Astrocyte (in vitro differentiated cells and primary cell): ENCODE measurements at regions not wholly inside any gene's neighbourhood (a gene's known extent, or its start where the extent isn't known, plus 50 kb on each side); places are given as distances from the start of the nearest gene placed in this dataset.

Experiments used
- DNase-seq: peaks from one replicate; pipeline ENCODE4 v3.0.0-alpha.2; 2010; ENCODE audit warnings: low read depth
- FAIRE-seq: peaks from 2 replicates; lab custom pipeline; 2011; peaks lifted over from hg19 to GRCh38; lab: Jason Lieb, UNC
- H2AFZ ChIP-seq: 2 replicates; pipeline ENCODE4 v1.6.0; 2012; ENCODE audit warnings: low read depth, low read length, inconsistent platforms
- H3K27ac ChIP-seq: 2 replicates; pipeline ENCODE4 v1.5.1; 2011; ENCODE audit warnings: low read depth, low read length, inconsistent platforms
- H3K27me3 ChIP-seq: 2 replicates; pipeline ENCODE4 v1.6.0; 2011; ENCODE audit warnings: low read length, inconsistent platforms; ENCODE audit not compliant: insufficient read depth
- H3K36me3 ChIP-seq: 2 replicates; pipeline ENCODE4 v1.5.1; 2011; ENCODE audit warnings: low read length, inconsistent platforms; ENCODE audit not compliant: insufficient read depth
- H3K4me1 ChIP-seq: 2 replicates; pipeline ENCODE4 v1.5.1; 2011; ENCODE audit warnings: low read length, inconsistent platforms; ENCODE audit not compliant: insufficient read depth
- H3K4me2 ChIP-seq: 2 replicates; pipeline ENCODE4 v1.6.0; 2012; ENCODE audit warnings: low read length, inconsistent platforms
- H3K4me3 ChIP-seq: 2 replicates; pipeline ENCODE4 v1.5.1; 2011; ENCODE audit warnings: low read depth, mild to moderate bottlenecking, low read length, inconsistent platforms; ENCODE audit not compliant: insufficient read depth
- H3K79me2 ChIP-seq: 2 replicates; pipeline ENCODE4 v1.6.0; 2012; ENCODE audit warnings: mild to moderate bottlenecking, low read length, inconsistent platforms; ENCODE audit not compliant: insufficient read depth
- H3K9ac ChIP-seq: 2 replicates; pipeline ENCODE4 v1.6.0; 2012; ENCODE audit warnings: mild to moderate bottlenecking, low read length, inconsistent platforms
- H3K9me3 ChIP-seq: 2 replicates; pipeline ENCODE4 v1.5.1; 2012; ENCODE audit warnings: low read depth, mild to moderate bottlenecking, low read length, inconsistent platforms; ENCODE audit not compliant: insufficient read depth
- H4K20me1 ChIP-seq: 2 replicates; pipeline ENCODE4 v1.6.0; 2012; ENCODE audit warnings: low read length, inconsistent platforms; ENCODE audit not compliant: insufficient read depth
- H3K27ac Mint-ChIP-seq: one replicate; pipeline ENCODE4 v1.8.0; 2021; ENCODE audit warnings: mild to moderate bottlenecking, mixed read lengths; ENCODE audit not compliant: unreplicated experiment
- H3K27me3 Mint-ChIP-seq: one replicate; pipeline ENCODE4 v1.8.0; 2021; ENCODE audit warnings: low read depth, mixed read lengths; ENCODE audit not compliant: unreplicated experiment
- H3K36me3 Mint-ChIP-seq: one replicate; pipeline ENCODE4 v1.8.0; 2021; ENCODE audit warnings: low read depth, mixed read lengths; ENCODE audit not compliant: unreplicated experiment
- H3K4me1 Mint-ChIP-seq: one replicate; pipeline ENCODE4 v1.8.0; 2021; ENCODE audit warnings: low read depth, mixed read lengths; ENCODE audit not compliant: unreplicated experiment
- H3K4me3 Mint-ChIP-seq: one replicate; pipeline ENCODE4 v1.8.0; 2021; ENCODE audit warnings: mild to moderate bottlenecking, moderate library complexity, mixed read lengths; ENCODE audit not compliant: unreplicated experiment
- H3K9me3 Mint-ChIP-seq: one replicate; pipeline ENCODE4 v1.8.0; 2021; ENCODE audit warnings: mild to moderate bottlenecking, mixed read lengths; ENCODE audit not compliant: unreplicated experiment
- EZH2 ChIP-seq: IDR thresholded peaks from 2 replicates; pipeline ENCODE4 v1.6.1; 2012; ENCODE audit warnings: mild to moderate bottlenecking, low read length, inconsistent platforms; ENCODE audit not compliant: insufficient read depth
- TF ChIP-seq, protein P1 (sequence below): IDR thresholded peaks from 2 replicates; pipeline ENCODE4 v1.5.1; 2011; ENCODE audit warnings: low read depth, mild to moderate bottlenecking, inconsistent platforms, low read length, moderate library complexity; ENCODE audit not compliant: insufficient read depth

DNA sequence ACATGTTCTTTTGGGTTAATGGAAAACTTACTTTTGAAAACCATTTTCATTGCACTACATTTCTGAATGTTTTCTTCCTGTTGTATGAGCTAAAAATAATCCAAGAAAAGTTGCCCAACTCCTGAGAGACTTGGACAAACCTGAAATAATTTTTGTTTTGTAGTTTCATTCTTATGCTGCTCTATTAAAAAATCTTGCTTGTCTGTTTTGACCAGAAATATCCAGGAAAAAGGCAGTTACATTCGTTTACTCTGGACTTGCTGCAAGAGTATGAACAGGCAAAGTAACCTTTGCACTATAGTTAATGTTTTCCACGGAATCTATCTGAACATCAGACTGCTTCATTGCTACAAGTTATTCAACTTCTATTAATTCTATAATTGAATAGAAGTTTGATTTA is 200.1 kb upstream of the DAB2 start:
- no peak for FAIRE-seq

DNA sequence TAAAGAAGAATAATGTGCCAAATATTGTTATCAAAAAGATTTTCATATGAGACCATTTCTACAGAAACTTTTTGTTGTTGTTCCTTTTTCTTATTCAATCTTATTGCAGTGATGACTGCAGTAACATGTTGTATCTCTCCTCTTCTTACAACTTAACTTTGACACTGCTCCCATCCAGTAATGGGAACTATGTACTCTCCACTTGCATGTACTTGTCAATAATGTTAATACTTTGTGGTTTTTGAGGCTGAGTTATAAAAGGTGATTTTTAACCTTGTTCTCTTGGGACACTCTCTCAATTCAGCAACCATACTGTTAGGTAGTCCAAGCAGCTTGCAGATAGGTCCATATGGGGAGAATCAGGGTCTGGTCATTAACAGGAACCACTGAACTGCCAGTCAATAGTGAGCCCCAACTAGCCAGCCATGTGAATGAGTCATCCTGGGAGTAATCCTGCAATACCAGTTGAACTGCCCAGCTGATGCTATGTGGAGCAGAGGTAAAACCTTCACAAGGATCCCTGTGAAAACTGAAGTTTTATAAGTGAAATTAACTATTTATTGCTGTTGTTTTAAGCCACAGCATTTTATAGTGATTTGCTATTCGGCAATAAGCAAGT is 199.6 kb upstream of the DAB2 start:
- no peaks in the 10 kb centered on the region for H3K27me3 ChIP-seq
- H3K4me3 Mint-ChIP-seq = no peak overlapping the region
- no peak for DNase-seq
- H3K27ac ChIP-seq = no peak overlapping the region
- H3K9ac ChIP-seq = no peak overlapping the region
- H3K4me1 Mint-ChIP-seq = no peaks in the 10 kb centered on the region
- H3K27ac Mint-ChIP-seq = no peak overlapping the region
- no peaks in the 10 kb centered on the region for H3K4me1 ChIP-seq
- TF ChIP-seq, protein P1, sequence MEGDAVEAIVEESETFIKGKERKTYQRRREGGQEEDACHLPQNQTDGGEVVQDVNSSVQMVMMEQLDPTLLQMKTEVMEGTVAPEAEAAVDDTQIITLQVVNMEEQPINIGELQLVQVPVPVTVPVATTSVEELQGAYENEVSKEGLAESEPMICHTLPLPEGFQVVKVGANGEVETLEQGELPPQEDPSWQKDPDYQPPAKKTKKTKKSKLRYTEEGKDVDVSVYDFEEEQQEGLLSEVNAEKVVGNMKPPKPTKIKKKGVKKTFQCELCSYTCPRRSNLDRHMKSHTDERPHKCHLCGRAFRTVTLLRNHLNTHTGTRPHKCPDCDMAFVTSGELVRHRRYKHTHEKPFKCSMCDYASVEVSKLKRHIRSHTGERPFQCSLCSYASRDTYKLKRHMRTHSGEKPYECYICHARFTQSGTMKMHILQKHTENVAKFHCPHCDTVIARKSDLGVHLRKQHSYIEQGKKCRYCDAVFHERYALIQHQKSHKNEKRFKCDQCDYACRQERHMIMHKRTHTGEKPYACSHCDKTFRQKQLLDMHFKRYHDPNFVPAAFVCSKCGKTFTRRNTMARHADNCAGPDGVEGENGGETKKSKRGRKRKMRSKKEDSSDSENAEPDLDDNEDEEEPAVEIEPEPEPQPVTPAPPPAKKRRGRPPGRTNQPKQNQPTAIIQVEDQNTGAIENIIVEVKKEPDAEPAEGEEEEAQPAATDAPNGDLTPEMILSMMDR = no peak
- TF ChIP-seq EZH2 = no peak
- H3K9me3 Mint-ChIP-seq = peaks cover 2% of the 10 kb centered on the region
- FAIRE-seq = no peak
- H4K20me1 ChIP-seq = no peaks in the 10 kb centered on the region
- no peaks in the 10 kb centered on the region for H3K36me3 ChIP-seq
- H3K27me3 Mint-ChIP-seq = peaks cover under 1% of the 10 kb centered on the region
- H2AFZ ChIP-seq = no peak overlapping the region
- peaks cover 3% of the 10 kb centered on the region for H3K9me3 ChIP-seq
- H3K36me3 Mint-ChIP-seq = no peaks in the 10 kb centered on the region
- no peak overlapping the region for H3K4me2 ChIP-seq
- no peak overlapping the region for H3K4me3 ChIP-seq
- no peaks in the 10 kb centered on the region for H3K79me2 ChIP-seq

More for the DNA sequence above, 200.1 kb upstream of the DAB2 start:
- peaks cover 2% of the 10 kb centered on the region for H3K9me3 Mint-ChIP-seq
- no peak overlapping the region for H3K27ac ChIP-seq
- H3K36me3 Mint-ChIP-seq = no peaks in the 10 kb centered on the region
- no peak overlapping the region for H3K27ac Mint-ChIP-seq
- H3K36me3 ChIP-seq = no peaks in the 10 kb centered on the region
- no peaks in the 10 kb centered on the region for H3K27me3 ChIP-seq
- H3K4me3 ChIP-seq = no peak overlapping the region
- H3K9ac ChIP-seq = no peak overlapping the region
- TF ChIP-seq EZH2 = no peak
- TF ChIP-seq, protein P1 = no peak
- H3K4me2 ChIP-seq = no peak overlapping the region
- no peaks in the 10 kb centered on the region for H4K20me1 ChIP-seq
- H3K4me1 Mint-ChIP-seq = no peaks in the 10 kb centered on the region
- peaks cover 4% of the 10 kb centered on the region for H3K27me3 Mint-ChIP-seq
- H3K4me3 Mint-ChIP-seq = no peak overlapping the region
- peaks cover 3% of the 10 kb centered on the region for H3K9me3 ChIP-seq
- no peak overlapping the region for H2AFZ ChIP-seq
- no peak for DNase-seq
- H3K79me2 ChIP-seq = no peaks in the 10 kb centered on the region
- no peaks in the 10 kb centered on the region for H3K4me1 ChIP-seq

DNA sequence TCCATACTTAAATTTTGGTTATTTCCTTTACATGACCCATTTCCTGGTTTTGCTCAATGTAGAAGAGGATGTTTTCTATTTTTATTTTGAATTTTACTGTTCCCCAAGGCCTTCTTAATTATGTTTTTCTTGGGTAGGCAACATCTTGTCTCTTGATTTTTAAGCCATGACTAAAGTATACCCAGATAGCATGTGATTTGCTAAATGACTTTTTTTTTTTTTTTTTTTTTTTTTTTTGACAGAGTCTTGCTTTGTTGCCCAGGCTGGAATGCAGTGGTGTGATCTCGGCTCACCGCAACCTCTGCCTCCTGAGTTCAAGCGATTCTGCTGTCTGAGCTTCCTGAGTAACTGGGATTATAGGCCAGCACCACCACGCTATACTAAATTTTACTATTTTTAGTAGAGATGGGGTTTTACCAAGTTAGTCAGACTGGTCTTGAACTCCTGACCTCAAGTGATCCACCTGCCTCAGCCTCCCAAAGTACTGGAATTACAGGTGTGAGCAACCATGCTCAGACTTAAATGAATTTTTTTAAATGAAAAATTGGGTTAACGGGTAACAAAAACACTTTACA is 198.6 kb upstream of the DAB2 start:
- DNase-seq (no peak), FAIRE-seq (no peak)
- H3K4me1 ChIP-seq = no peaks in the 10 kb centered on the region
- no peak overlapping the region for H3K4me2 ChIP-seq
- no peak overlapping the region for H3K27ac ChIP-seq
- Mint-ChIP-seq H3K4me1 (no peaks in the 10 kb centered on the region), H3K27me3 (no peaks in the 10 kb centered on the region), H3K4me3 (no peak overlapping the region), H3K36me3 (no peaks in the 10 kb centered on the region), H3K9me3 (peaks cover 2% of the 10 kb centered on the region), H3K27ac (no peak overlapping the region)
- H3K79me2 ChIP-seq = no peaks in the 10 kb centered on the region
- TF ChIP-seq, protein P1 = no peak
- TF ChIP-seq EZH2 = no peak
- no peak overlapping the region for H3K4me3 ChIP-seq
- H3K9me3 ChIP-seq = peaks cover 3% of the 10 kb centered on the region
- no peaks in the 10 kb centered on the region for H3K36me3 ChIP-seq
- H3K9ac ChIP-seq = no peak overlapping the region
- no peaks in the 10 kb centered on the region for H4K20me1 ChIP-seq
- no peak overlapping the region for H2AFZ ChIP-seq
- H3K27me3 ChIP-seq = no peaks in the 10 kb centered on the region
